ENCODE measurements at regions not wholly inside any gene's neighbourhood (a gene's known extent, or its start where the extent isn't known, plus 50 kb on each side); places are given as distances from the start of the nearest gene placed in this dataset.
"Not testable (repeated sequence)": the region's sequence is repeated elsewhere in the genome, so short reads cannot be mapped to it uniquely, and the experiment has no call there.

GRCh38 chr9:82110881-82111280 lies 122.3 kb downstream of the SPATA31D1 start:
- DNase-seq, result no peak
- no peak for ATAC-seq
- intact Hi-C loops (cut with DNase I), result no loop called here

DNA sequence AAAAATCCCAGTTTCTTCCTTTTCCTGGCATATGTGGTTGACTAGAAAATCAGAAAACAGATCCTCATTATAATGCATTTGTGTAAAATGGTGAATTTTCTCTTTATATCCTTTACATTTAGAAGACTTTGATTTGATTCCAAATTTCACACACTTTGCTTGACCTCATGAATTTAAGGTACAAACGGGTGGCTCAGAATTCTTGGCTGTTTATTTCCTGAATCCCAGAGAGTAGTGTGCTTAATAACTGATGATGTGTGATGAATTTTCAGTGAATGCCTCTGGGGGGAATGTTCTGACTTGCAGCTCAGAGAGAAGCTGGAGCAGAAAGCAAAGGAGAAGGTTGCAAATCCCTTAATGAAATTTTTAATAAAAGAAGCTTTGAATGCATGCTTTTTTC lies 126.8 kb downstream of the SPATA31D1 start:
- ATAC-seq, result no peak
- DNase-seq, result no peak
- intact Hi-C loops (cut with DNase I), result no loop called here

DNA sequence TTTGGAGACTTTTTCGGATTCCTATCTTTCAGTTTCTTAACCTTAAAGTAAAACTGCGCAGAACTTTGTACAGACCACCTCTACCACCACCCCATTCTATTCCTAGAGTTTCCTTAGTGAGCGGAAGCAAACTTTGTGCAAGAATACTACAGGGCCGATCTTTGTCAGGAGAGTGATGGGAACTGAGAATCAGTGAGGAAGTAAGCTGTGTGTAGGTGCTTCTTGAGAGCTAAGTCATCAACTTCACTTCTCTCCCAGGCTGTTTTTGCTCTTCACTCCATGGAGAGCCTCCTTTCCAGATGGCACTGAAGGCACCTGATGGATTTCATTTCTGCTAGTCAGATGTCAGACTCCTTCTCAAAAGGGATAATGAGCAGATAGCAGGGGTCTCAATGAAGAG lies 127.3 kb downstream of the SPATA31D1 start:
- ATAC-seq (no peak), DNase-seq (no peak)
- intact Hi-C loops (cut with DNase I), result no loop called here

GRCh38 chr9:82116556-82116955 lies 128.0 kb downstream of the SPATA31D1 start:
- ATAC-seq, result peak in 1 of 2 donors; percentile 59
- intact Hi-C loops (cut with DNase I), result no loop called here

DNA sequence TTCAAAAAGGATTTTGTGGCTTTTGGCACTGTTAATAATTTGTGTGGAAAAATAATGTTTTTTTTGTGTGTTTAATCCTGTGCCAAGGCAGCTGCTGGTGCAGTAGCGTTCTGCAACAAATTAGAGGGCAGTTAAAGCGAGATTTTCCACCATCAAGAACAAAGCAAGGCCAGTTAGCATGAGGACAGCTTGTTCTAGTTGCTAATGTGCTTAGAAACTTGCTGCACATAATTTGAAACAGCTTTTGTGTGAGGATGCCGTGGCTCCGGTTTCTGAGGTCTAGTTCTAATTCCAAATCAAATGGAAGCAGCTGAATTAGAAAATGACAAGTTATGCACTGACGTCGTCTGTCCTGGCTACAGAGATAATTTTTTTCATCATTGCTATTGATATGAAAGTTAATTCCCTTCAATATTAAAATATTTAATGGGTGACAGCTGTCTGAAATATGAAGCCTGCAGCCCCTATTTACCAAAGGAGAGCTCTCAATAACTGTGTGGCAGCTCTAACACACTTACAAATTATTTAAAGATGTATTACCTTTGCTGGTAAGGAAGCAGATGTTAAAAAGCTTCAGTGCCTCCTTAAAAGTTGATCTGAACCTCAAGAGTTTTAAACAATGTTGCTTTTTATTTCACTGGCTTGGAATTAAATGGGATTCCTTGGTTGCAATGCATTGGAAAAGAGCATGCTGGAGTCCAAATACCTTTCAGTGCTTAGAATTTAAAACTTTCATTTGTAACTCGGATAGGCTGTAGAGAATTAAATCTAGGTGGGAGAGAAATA lies 128.6 kb downstream of the SPATA31D1 start:
- ATAC-seq, result peak in 1 of 2 donors; percentile 53
- intact Hi-C loops (cut with DNase I), result no loop called here
- no peak for DNase-seq

More at GRCh38 chr9:82116556-82116955, 128.0 kb downstream of the SPATA31D1 start:
- no peak for DNase-seq

- intact Hi-C loops (cut with DNase I), result no loop called here
- no peak for DNase-seq
- no peak for ATAC-seq
Observed at GRCh38 chr9:82122731-82123130, 134.2 kb downstream of the SPATA31D1 start.

- intact Hi-C loops (cut with DNase I), result no loop called here
- DNase-seq, result no peak
- ATAC-seq, result no peak
Observed at GRCh38 chr9:82124090-82124489, 135.5 kb downstream of the SPATA31D1 start.

- no peak for DNase-seq
- no peak for ATAC-seq
- intact Hi-C loops (cut with DNase I), result no loop called here
Observed at GRCh38 chr9:82126256-82126655, 137.7 kb downstream of the SPATA31D1 start.

GRCh38 chr9:82127465-82127864 lies 138.9 kb downstream of the SPATA31D1 start:
- intact Hi-C loops (cut with DNase I), result no loop called here
- DNase-seq (no peak), ATAC-seq (no peak)

GRCh38 chr9:82128011-82128696 lies 139.6 kb downstream of the SPATA31D1 start:
- ATAC-seq (no peak), DNase-seq (no peak)
- intact Hi-C loops (cut with DNase I), result no loop called here

DNA sequence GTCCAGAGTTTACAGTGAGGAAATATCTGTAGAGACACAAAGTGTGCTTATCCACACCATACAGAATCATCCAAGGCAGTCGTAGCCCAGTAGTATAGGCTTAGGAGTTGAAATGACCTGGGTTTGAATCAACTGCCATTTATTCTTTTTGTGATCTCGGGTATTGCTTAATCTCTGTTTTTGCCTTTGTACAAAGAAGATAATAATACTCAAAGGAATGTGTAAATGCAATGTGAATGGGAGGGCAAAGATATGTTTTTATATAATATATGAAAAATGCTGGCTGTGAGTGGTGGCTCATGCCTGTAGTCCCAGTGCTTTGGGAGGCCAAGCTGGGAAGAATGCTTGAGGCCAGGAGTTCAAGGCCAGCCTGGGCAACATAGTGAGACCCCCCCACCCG lies 141.1 kb downstream of the SPATA31D1 start:
- intact Hi-C loops (cut with DNase I), result no loop called here
- no peak for ATAC-seq

GRCh38 chr9:82130331-82131042 lies 141.9 kb downstream of the SPATA31D1 start:
- DNase-seq (no peak), ATAC-seq (no peak)
- intact Hi-C loops (cut with DNase I), result no loop called here

More for the DNA sequence above, 141.1 kb downstream of the SPATA31D1 start:
- DNase-seq, result no peak

GRCh38 chr9:82131072-82131471 lies 142.5 kb downstream of the SPATA31D1 start:
- ATAC-seq (no peak), DNase-seq (no peak)
- intact Hi-C loops (cut with DNase I), result no loop called here

DNA sequence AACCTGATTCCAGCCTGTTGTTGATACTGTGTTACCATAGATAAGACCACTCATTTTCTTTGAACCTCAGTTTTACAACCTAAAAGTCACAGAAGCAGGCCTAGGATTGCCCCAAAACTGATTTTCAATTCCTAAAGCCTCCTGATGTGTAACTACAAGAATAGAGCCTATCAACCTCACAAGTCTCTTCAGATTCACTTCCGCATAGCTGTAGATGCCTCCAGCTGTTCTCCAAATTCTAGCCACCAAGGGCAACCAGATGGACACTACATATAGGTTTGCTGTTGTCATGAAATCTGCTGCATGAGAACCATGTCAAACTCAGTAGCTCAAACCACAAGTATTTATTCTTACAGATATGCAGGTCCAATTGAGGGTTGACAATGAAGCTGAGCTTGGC lies 143.5 kb downstream of the SPATA31D1 start:
- ATAC-seq (no peak), DNase-seq (no peak)
- intact Hi-C loops (cut with DNase I), result no loop called here

DNA sequence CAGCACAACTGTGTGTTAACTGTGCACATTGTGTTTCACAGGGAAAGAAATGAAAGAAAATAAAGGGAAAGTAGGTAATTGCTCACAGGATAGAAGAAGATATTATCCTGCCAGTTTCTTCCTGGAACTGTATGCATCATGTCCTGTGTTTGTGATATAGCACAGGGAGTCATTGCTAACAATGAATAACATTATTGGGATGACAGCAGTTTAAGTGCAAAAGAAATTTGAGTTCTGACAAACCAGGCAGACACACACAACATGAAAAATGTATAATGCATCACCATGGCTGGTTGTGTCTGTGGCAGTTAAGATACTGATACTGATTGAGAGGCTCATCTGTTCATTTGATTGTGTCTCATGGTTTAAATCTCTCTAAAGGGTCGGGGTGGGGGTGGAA lies 145.4 kb downstream of the SPATA31D1 start:
- ATAC-seq (no peak), DNase-seq (no peak)
- intact Hi-C loops (cut with DNase I), result no loop called here

DNA sequence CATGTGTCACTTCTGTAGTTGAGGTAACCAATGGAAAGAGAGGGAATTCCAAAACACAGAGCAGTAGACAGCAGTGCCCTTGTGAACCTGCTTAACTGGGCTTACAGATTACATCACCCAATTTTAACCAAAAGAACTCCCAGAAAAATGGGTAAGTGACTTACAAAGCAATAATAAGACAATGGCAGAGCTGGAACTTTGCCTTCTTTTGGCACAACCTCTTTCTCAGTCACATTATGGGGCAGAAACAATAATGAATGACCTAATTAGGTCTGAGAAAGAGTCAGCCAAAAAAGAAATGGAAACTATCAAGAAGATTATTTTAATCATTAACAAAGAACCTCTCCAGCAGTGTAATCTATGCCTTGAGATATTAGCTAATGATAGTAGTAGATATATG lies 146.5 kb downstream of the SPATA31D1 start:
- ATAC-seq, result no peak
- no peak for DNase-seq
- intact Hi-C loops (cut with DNase I), result no loop called here

- DNase-seq; ATAC-seq; intact Hi-C loops (cut with DNase I): not testable (repeated sequence)
Observed at GRCh38 chr9:82138081-82138480, 149.5 kb downstream of the SPATA31D1 start.

- DNase-seq (no peak), ATAC-seq (no peak)
- intact Hi-C loops (cut with DNase I), result no loop called here
Observed at GRCh38 chr9:82140471-82140870, 151.9 kb downstream of the SPATA31D1 start.

GRCh38 chr9:82144803-82145202 lies 156.2 kb downstream of the SPATA31D1 start:
- intact Hi-C loops (cut with DNase I), result no loop called here
- DNase-seq, result no peak
- no peak for ATAC-seq

GRCh38 chr9:82146677-82147076 lies 158.1 kb downstream of the SPATA31D1 start:
- DNase-seq (no peak), ATAC-seq (no peak)
- intact Hi-C loops (cut with DNase I), result no loop called here

Measured in left cardiac atrium (tissue), 4 donors.